WTC11 (cell line): ENCODE measurements at regions not wholly inside any gene's neighbourhood (a gene's known extent, or its start where the extent isn't known, plus 50 kb on each side); places are given as distances from the start of the nearest gene placed in this dataset.

Experiments used
- ATAC-seq: fragments of 200-7000 bp; cut with Tn5 transposase; 2 replicates; pipeline ENCODE4 v1.10.0; 2021; ENCODE audit warnings: mild to moderate bottlenecking, moderate library complexity
- CTCF ChIA-PET: fragments of 300-600 bp; sonication (Branson Sonifier 250); formaldehyde crosslinking; loops from one replicate; lab custom pipeline; 2021; ENCODE audit warnings: antibody characterized with exemption; lab: Charles Lee
- POLR2A ChIA-PET: fragments of 350-600 bp; sonication (Branson Sonifier 250); formaldehyde crosslinking; loops from one replicate; lab custom pipeline; 2021; ENCODE audit warnings: antibody characterized with exemption; lab: Charles Lee
- DNase-seq: peaks from one replicate; pipeline ENCODE4 v3.0.0; 2021; ENCODE audit warnings: low spot score
- H3K27ac Mint-ChIP-seq: 2 replicates; pipeline ENCODE4 v1.8.0; 2021; ENCODE audit warnings: mixed read lengths
- H3K27me3 Mint-ChIP-seq: 2 replicates; pipeline ENCODE4 v1.8.0; 2021; ENCODE audit warnings: low read depth, mild to moderate bottlenecking, moderate library complexity, mixed read lengths
- H3K36me3 Mint-ChIP-seq: 2 replicates; pipeline ENCODE4 v1.8.0; 2021; ENCODE audit warnings: mixed read lengths
- H3K4me1 Mint-ChIP-seq: 2 replicates; pipeline ENCODE4 v1.8.0; 2022; ENCODE audit warnings: mixed read lengths
- H3K4me3 Mint-ChIP-seq: 2 replicates; pipeline ENCODE4 v1.8.0; 2021; ENCODE audit warnings: mild to moderate bottlenecking, moderate library complexity, mixed read lengths
- H3K9me3 Mint-ChIP-seq: 2 replicates; pipeline ENCODE4 v1.8.0; 2021; ENCODE audit warnings: mixed read lengths
- ATF6 ChIP-seq: sonication (generic); formaldehyde crosslinking; IDR thresholded peaks from 2 replicates; pipeline ENCODE4 v1.8.1; 2023; ENCODE audit warnings: mild to moderate bottlenecking, missing genetic modification reagents
- CDX4 ChIP-seq: fragments of 250-450 bp; sonication (Bioruptor Pico); IDR thresholded peaks from 2 replicates; pipeline ENCODE4 v1.9.0; 2021; ENCODE audit warnings: moderate library complexity, mild to moderate bottlenecking, inconsistent platforms, borderline replicate concordance
- CTCF ChIP-seq: fragments of 200-600 bp; IDR thresholded peaks from 2 replicates; pipeline ENCODE4 v1.8.0; 2022; ENCODE audit warnings: antibody characterized with exemption
- E2F5 ChIP-seq: sonication (generic); formaldehyde crosslinking; IDR thresholded peaks from 2 replicates; pipeline ENCODE4 v1.8.1; 2022; ENCODE audit warnings: mild to moderate bottlenecking, moderate library complexity, missing genetic modification reagents
- FOXP4 ChIP-seq: sonication (generic); formaldehyde crosslinking; IDR thresholded peaks from 2 replicates; pipeline ENCODE4 v1.8.0; 2022; ENCODE audit warnings: mild to moderate bottlenecking, missing genetic modification reagents
- GTF2I ChIP-seq: fragments of 250-450 bp; sonication (Bioruptor Pico); conservative IDR thresholded peaks from 2 replicates; pipeline ENCODE4 v1.4.0; 2021; ENCODE audit warnings: mild to moderate bottlenecking
- HMGXB4 ChIP-seq: sonication (generic); formaldehyde crosslinking; IDR thresholded peaks from 2 replicates; pipeline ENCODE4 v1.8.1; 2023; ENCODE audit warnings: mild to moderate bottlenecking, moderate library complexity, missing genetic modification reagents
- IRF2 ChIP-seq: sonication (generic); formaldehyde crosslinking; IDR thresholded peaks from 2 replicates; pipeline ENCODE4 v1.8.0; 2022; ENCODE audit warnings: low read depth, missing genetic modification reagents, borderline replicate concordance
- JAZF1 ChIP-seq: fragments of 250-450 bp; sonication (Bioruptor Pico); IDR thresholded peaks from 2 replicates; pipeline ENCODE4 v1.9.0; 2021; ENCODE audit warnings: moderate library complexity, mild to moderate bottlenecking, inconsistent platforms
- NFATC4 ChIP-seq: fragments of 250-450 bp; sonication (Bioruptor Pico); IDR thresholded peaks from 2 replicates; pipeline ENCODE4 v1.9.0; 2021; ENCODE audit warnings: mild to moderate bottlenecking
- NR1H2 ChIP-seq: sonication (generic); formaldehyde crosslinking; IDR thresholded peaks from 2 replicates; pipeline ENCODE4 v1.9.0; 2021; ENCODE audit warnings: mild to moderate bottlenecking, moderate library complexity, missing genetic modification reagents
- OVOL2 ChIP-seq: fragments of 250-450 bp; sonication (Bioruptor Pico); IDR thresholded peaks from 2 replicates; pipeline ENCODE4 v1.9.0; 2021; ENCODE audit warnings: mild to moderate bottlenecking, borderline replicate concordance
- TCF7 ChIP-seq: sonication (generic); formaldehyde crosslinking; IDR thresholded peaks from 2 replicates; pipeline ENCODE4 v1.8.0; 2022; ENCODE audit warnings: mild to moderate bottlenecking, low read depth, missing genetic modification reagents, moderate library complexity
- TEAD1 ChIP-seq: sonication (generic); formaldehyde crosslinking; IDR thresholded peaks from 2 replicates; pipeline ENCODE4 v1.8.0; 2022; ENCODE audit warnings: mild to moderate bottlenecking, missing genetic modification reagents
- TP53 ChIP-seq: sonication (generic); formaldehyde crosslinking; IDR thresholded peaks from 2 replicates; pipeline ENCODE4 v1.8.1; 2023; ENCODE audit warnings: mild to moderate bottlenecking, missing genetic modification reagents
- ZBTB21 ChIP-seq: sonication (generic); formaldehyde crosslinking; IDR thresholded peaks from 2 replicates; pipeline ENCODE4 v1.8.1; 2023; ENCODE audit warnings: mild to moderate bottlenecking, missing genetic modification reagents, borderline replicate concordance
- ZNF423 ChIP-seq: fragments of 250-450 bp; sonication (Bioruptor Pico); IDR thresholded peaks from 2 replicates; pipeline ENCODE4 v2.1.2; 2022; ENCODE audit warnings: mild to moderate bottlenecking, moderate library complexity

GRCh38 chr15:79197285-79197684 is 85.2 kb upstream of the ANKRD34C start (continued):
- TF ChIP-seq OVOL2: no peak
- no peak for TF ChIP-seq NFATC4
- TF ChIP-seq NR1H2: no peak
- no peak for TF ChIP-seq HMGXB4 (CRISPR knock-in tag)
- TF ChIP-seq ATF6 (CRISPR knock-in tag): no peak
- no peak for TF ChIP-seq IRF2 (CRISPR knock-in tag)
- no peak for TF ChIP-seq E2F5
- no peak for TF ChIP-seq CDX4 (CRISPR knock-in tag)
- no peak for TF ChIP-seq TP53 (CRISPR knock-in tag)
- TF ChIP-seq JAZF1 (CRISPR knock-in tag): no peak
- TF ChIP-seq GTF2I (CRISPR knock-in tag): no peak
- TF ChIP-seq TEAD1 (CRISPR knock-in tag): no peak

- CTCF ChIA-PET: interaction anchor here (0.7 to 8.3 kb wide), 8 partner anchors 12 to 216 kb away, joined by 3 to 74 read pairs (median 6); partner anchors contain the start of gene ANKRD34C
- peak; percentile 50 for DNase-seq
- no peaks in the 10 kb centered on the region for H3K36me3 Mint-ChIP-seq
- peaks cover 2% of the 10 kb centered on the region for H3K27me3 Mint-ChIP-seq
- no peak overlapping the region for H3K4me3 Mint-ChIP-seq
- H3K9me3 Mint-ChIP-seq: no peaks in the 10 kb centered on the region
- TF ChIP-seq IRF2 (CRISPR knock-in tag) (no peak), CTCF (peak; percentile 44; the same call in 1 of the 2 replicates), FOXP4 (CRISPR knock-in tag) (no peak), ZBTB21 (CRISPR knock-in tag) (no peak), ZNF423 (CRISPR knock-in tag) (0 out of 2 replicates have a peak, but pooled peaks have one; percentile 30), TCF7 (CRISPR knock-in tag) (no peak)
- peak; percentile 65 for ATAC-seq
- H3K4me1 Mint-ChIP-seq: peaks cover 27% of the 10 kb centered on the region
- POLR2A ChIA-PET: no interaction called here
- no peak overlapping the region for H3K27ac Mint-ChIP-seq
Measured at GRCh38 chr15:79195802-79196201, 86.7 kb upstream of the ANKRD34C start.
